Endothelial cell of umbilical vein (primary cell): ENCODE measurements at regions not wholly inside any gene's neighbourhood (a gene's known extent, or its start where the extent isn't known, plus 50 kb on each side); places are given as distances from the start of the nearest gene placed in this dataset.

Experiments used
- BruUV-seq: library from RNA; stranded (reverse); fragments of 400-500 nt; replicated peaks from 2 replicates; lab custom pipeline; 2021; lab: Mats Ljungman, UMichigan
- CTCF ChIA-PET: fragments of 300-600, 350-600 bp; sonication (Branson Sonifier 250); formaldehyde crosslinking; loops from one replicate; lab custom pipeline; 2021; ENCODE audit warnings: antibody characterized with exemption, inconsistent platforms; lab: Charles Lee
- POLR2A ChIA-PET: fragments of 300-600, 350-600 bp; sonication (Branson Sonifier 250); formaldehyde crosslinking; loops from one replicate; lab custom pipeline; 2021; ENCODE audit warnings: antibody characterized with exemption, inconsistent platforms; lab: Charles Lee
- DNase-seq: peaks from one replicate; pipeline ENCODE4 v3.0.0-alpha.2; 2011; ENCODE audit warnings: low read depth, low spot score
- FAIRE-seq: peaks from 2 replicates; lab custom pipeline; 2011; peaks lifted over from hg19 to GRCh38; lab: Jason Lieb, UNC
- H2AFZ ChIP-seq: 2 replicates; pipeline ENCODE4 v1.6.0; 2012; ENCODE audit warnings: low read depth, low read length, control low read depth, inconsistent platforms
- H3K27ac ChIP-seq: 2 replicates; pipeline ENCODE4 v1.5.1; 2011; ENCODE audit warnings: low read depth, mild to moderate bottlenecking, control low read depth, low read length, moderate library complexity; ENCODE audit not compliant: insufficient read depth
- H3K27me3 ChIP-seq, 2 experiments: 2 replicates each; pipeline versions ENCODE4 v1.6.0 to v1.6.1; 2011; ENCODE audit warnings: low read length in 2 of 2, mixed read lengths in 1 of 2; ENCODE audit not compliant: control insufficient read depth in 2 of 2, insufficient read depth in 2 of 2
- H3K36me3 ChIP-seq, 2 experiments: 2 replicates in 1 of 2; 3 replicates in 1 of 2; pipeline ENCODE4 v1.5.1; 2011; ENCODE audit warnings: low read length in 2 of 2, mild to moderate bottlenecking in 1 of 2, moderate library complexity in 1 of 2; ENCODE audit not compliant: control insufficient read depth in 2 of 2, insufficient read depth in 2 of 2; ENCODE audit errors: extremely low read depth in 1 of 2
- H3K4me1 ChIP-seq: 3 replicates; pipeline ENCODE4 v1.5.1; 2011; ENCODE audit warnings: mild to moderate bottlenecking, low read length; ENCODE audit not compliant: control insufficient read depth, insufficient read depth; ENCODE audit errors: extremely low read depth
- H3K4me2 ChIP-seq: 2 replicates; pipeline ENCODE4 v1.6.1; 2011; ENCODE audit warnings: low read length, control low read depth, mixed read lengths; ENCODE audit not compliant: insufficient read depth
- H3K4me3 ChIP-seq, 3 experiments: fragments of 200-600 bp in 1 of 3; sonication (generic), shearing (Covaris generic) in 1 of 3; replicated peaks in 1 of 3; 2 replicates each; pipeline ENCODE4 v1.5.1; 2011 to 2016; ENCODE audit warnings: control low read depth in 3 of 3, low read length in 3 of 3, mild to moderate bottlenecking in 2 of 3, inconsistent platforms in 1 of 3, low read depth in 1 of 3, moderate library complexity in 1 of 3; ENCODE audit not compliant: insufficient read depth in 1 of 3
- H3K79me2 ChIP-seq: 2 replicates; pipeline ENCODE4 v1.6.0; 2012; ENCODE audit warnings: low read length, inconsistent platforms; ENCODE audit not compliant: control insufficient read depth, insufficient read depth
- H3K9ac ChIP-seq: replicated peaks from 2 replicates; pipeline ENCODE3; 2011; ENCODE audit warnings: low read length, control low read depth; ENCODE audit not compliant: insufficient read depth; ENCODE audit errors: extremely low read depth
- H3K9me1 ChIP-seq: replicated peaks from 3 replicates; pipeline ENCODE4 v1.6.0; 2011; ENCODE audit warnings: mild to moderate bottlenecking, low read length; ENCODE audit not compliant: control insufficient read depth, insufficient read depth; ENCODE audit errors: extremely low read depth
- H3K9me3 ChIP-seq: replicated peaks from 2 replicates; pipeline ENCODE4 v1.5.1; 2012; ENCODE audit warnings: low read length, inconsistent platforms; ENCODE audit not compliant: control insufficient read depth, insufficient read depth
- H4K20me1 ChIP-seq: replicated peaks from 2 replicates; pipeline ENCODE3; 2011; ENCODE audit warnings: mild to moderate bottlenecking, low read length; ENCODE audit not compliant: control insufficient read depth, insufficient read depth; ENCODE audit errors: extremely low read depth
- EZH2 ChIP-seq: IDR thresholded peaks from 2 replicates; pipeline ENCODE4 v1.6.1; 2012; ENCODE audit warnings: borderline replicate concordance, low read depth, mild to moderate bottlenecking, moderate library complexity, low read length, inconsistent platforms; ENCODE audit not compliant: severe bottlenecking
- FOS ChIP-seq: IDR thresholded peaks from 2 replicates; pipeline ENCODE4 v1.6.1; 2011; ENCODE audit warnings: mild to moderate bottlenecking, low read length, moderate library complexity, borderline replicate concordance; ENCODE audit not compliant: insufficient read depth
- GATA2 ChIP-seq: IDR thresholded peaks from 2 replicates; pipeline ENCODE4 v1.7.0; 2011; ENCODE audit warnings: low read depth, mild to moderate bottlenecking, moderate library complexity, mixed read lengths, low read length; ENCODE audit not compliant: insufficient read length, insufficient read depth
- JUN ChIP-seq: IDR thresholded peaks from 2 replicates; pipeline ENCODE4 v1.6.1; 2011; ENCODE audit warnings: borderline replicate concordance, low read depth; ENCODE audit not compliant: insufficient read length, insufficient read depth
- MYC ChIP-seq: IDR thresholded peaks from one replicate; pipeline ENCODE4 v1.6.1; 2011; ENCODE audit warnings: mild to moderate bottlenecking, low read depth, low read length
- POLR2A ChIP-seq: IDR thresholded peaks from 2 replicates; pipeline ENCODE4 v1.6.1; 2012; ENCODE audit warnings: low read depth, mild to moderate bottlenecking, control low read depth, low read length
- POLR2AphosphoS5 ChIP-seq: IDR thresholded peaks from 2 replicates; pipeline ENCODE4 v1.6.1; 2012; ENCODE audit warnings: low read depth, mild to moderate bottlenecking, control low read depth, low read length, moderate library complexity; ENCODE audit not compliant: insufficient read depth
- dilution Hi-C: fragments of 300-500 bp; cut with MboI; formaldehyde crosslinking; loops from one replicate; pipeline ENCODE4 v1.15.0; 2019; ENCODE audit warnings: low sequenced_read_pairs; ENCODE audit not compliant: extremely low pct_ligation_motif_present
- intact Hi-C: fragments of 100-400 bp; cut with micrococcal nuclease; formaldehyde crosslinking; loops from one replicate; pipeline ENCODE4 v1.10.0; 2022
- TF ChIP-seq, protein P1 (sequence below): IDR thresholded peaks from 2 replicates; pipeline ENCODE4 v1.6.1; 2011; ENCODE audit not compliant: insufficient read depth, insufficient read length
- TF ChIP-seq, protein P2 (sequence below), 2 donors: IDR thresholded peaks; 1 replicate in 1 of 2; 2 replicates in 1 of 2; pipeline ENCODE4 v1.5.1; 2011; ENCODE audit warnings: low read length in 2 of 2, mild to moderate bottlenecking in 2 of 2, moderate library complexity in 2 of 2, control low read depth in 1 of 2, inconsistent platforms in 1 of 2, low read depth in 1 of 2; ENCODE audit not compliant: insufficient read depth in 1 of 2; ENCODE audit errors: extremely low read depth in 1 of 2

DNA sequence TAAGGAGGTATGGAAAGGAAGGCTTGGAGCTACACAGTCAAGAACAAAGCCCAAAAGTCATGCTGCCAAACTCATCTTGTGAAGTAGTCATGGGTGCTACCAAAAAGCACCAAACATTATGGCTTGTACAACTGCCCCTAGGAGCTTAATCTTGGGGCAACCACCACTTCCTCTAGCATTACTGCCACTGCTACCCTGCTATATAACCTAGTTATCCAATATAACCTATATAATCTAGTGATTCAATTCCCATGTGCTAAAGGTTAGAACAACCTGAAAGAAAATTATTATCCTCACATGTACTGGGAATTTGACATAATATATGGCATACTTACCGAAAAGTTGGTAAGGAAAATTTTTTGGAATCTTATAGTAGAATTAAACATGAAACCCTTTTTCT is 102.6 kb upstream of the RBBP8 start:
- POLR2A ChIA-PET, result no interaction called here
- peaks cover 54 to 87% of the 10 kb centered on the region in 2 experiments for H3K27me3 ChIP-seq
- H3K4me2 ChIP-seq, result no peak overlapping the region
- intact Hi-C loops (no loop called here), dilution Hi-C loops (no loop called here)
- no peaks in the 10 kb centered on the region for H3K4me1 ChIP-seq
- H3K9me1 ChIP-seq, result no peaks in the 10 kb centered on the region
- H3K9me3 ChIP-seq, result no peaks in the 10 kb centered on the region
- TF ChIP-seq POLR2AphosphoS5 (no peak), GATA2 (no peak), POLR2A (no peak), EZH2 (no peak), JUN (no peak), FOS (no peak), MYC (no peak)
- TF ChIP-seq, protein P1, sequence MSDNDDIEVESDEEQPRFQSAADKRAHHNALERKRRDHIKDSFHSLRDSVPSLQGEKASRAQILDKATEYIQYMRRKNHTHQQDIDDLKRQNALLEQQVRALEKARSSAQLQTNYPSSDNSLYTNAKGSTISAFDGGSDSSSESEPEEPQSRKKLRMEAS, result no peak
- TF ChIP-seq, protein P2, sequence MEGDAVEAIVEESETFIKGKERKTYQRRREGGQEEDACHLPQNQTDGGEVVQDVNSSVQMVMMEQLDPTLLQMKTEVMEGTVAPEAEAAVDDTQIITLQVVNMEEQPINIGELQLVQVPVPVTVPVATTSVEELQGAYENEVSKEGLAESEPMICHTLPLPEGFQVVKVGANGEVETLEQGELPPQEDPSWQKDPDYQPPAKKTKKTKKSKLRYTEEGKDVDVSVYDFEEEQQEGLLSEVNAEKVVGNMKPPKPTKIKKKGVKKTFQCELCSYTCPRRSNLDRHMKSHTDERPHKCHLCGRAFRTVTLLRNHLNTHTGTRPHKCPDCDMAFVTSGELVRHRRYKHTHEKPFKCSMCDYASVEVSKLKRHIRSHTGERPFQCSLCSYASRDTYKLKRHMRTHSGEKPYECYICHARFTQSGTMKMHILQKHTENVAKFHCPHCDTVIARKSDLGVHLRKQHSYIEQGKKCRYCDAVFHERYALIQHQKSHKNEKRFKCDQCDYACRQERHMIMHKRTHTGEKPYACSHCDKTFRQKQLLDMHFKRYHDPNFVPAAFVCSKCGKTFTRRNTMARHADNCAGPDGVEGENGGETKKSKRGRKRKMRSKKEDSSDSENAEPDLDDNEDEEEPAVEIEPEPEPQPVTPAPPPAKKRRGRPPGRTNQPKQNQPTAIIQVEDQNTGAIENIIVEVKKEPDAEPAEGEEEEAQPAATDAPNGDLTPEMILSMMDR (IDR thresholded peaks at IDR 0.05; ENCODE audit: extremely low read depth in 1 of 2, insufficient read depth in 1 of 2, low read depth in 1 of 2, low read length in 2 of 2), result no peak
- no peak overlapping the region for H3K9ac ChIP-seq
- H3K79me2 ChIP-seq, result no peaks in the 10 kb centered on the region
- no TSS peak for BruUV-seq
- no peak overlapping the region for H3K4me3 ChIP-seq
- no peak overlapping the region for H3K27ac ChIP-seq
- no peak for FAIRE-seq
- H4K20me1 ChIP-seq, result no peaks in the 10 kb centered on the region
- H2AFZ ChIP-seq, result no peak overlapping the region
- CTCF ChIA-PET, result interaction anchor here (1.0 to 1.8 kb wide), 4 partner anchors 9 to 516 kb away, joined by 3 to 6 read pairs (median 4); no protein-coding TSS in a partner anchor
- no peak for DNase-seq
- no peaks in the 10 kb centered on the region for H3K36me3 ChIP-seq
